ENCODE measurements at regions not wholly inside any gene's neighbourhood (a gene's known extent, or its start where the extent isn't known, plus 50 kb on each side); places are given as distances from the start of the nearest gene placed in this dataset.

DNA sequence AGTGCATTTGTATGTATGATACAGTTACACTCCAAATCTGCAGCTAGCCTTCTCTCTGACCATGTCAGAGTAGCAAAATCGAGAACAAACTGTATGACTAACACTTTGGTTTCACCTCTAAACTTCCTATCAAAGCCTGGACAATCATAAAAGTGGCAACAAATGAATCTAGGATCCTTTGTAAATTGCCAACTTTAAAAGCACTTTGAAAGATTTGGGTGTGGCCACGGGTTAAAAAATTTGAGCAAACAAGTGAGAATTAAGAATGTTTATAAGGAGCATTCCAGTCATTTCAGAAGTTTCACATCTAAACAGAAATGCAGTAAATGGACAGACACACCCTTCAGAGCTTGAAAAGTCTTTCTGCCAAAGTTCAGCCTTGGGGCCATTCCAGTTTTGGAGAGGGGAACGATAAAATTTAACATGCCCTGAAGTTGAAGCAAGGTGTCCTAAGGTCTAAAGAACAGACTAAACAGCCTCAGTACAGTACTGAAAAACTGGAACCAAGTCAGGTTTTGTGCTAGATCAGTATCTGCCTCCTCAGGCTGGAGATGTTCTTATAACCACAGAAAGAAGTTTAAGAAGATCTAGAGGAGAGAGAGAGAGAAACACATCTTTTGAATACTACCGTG is 181.9 kb upstream of the BDNF start:
- H4K20me1 ChIP-seq (ENCODE audit: control insufficient read depth, insufficient read depth, low read depth, low read length), result no peaks in the 10 kb centered on the region
- H3K27me3 ChIP-seq (ENCODE audit: control insufficient read depth, low read length), result peaks cover 6% of the 10 kb centered on the region; the same call in 1 of the 2 replicates
- H3K4me3 ChIP-seq (ENCODE audit: low read length), result no peak overlapping the region
- no peak overlapping the region for H3K4me2 ChIP-seq (ENCODE audit: low read length)
- H3K27ac ChIP-seq (ENCODE audit: low read depth, low read length), result no peak overlapping the region
- TF ChIP-seq CTCF (IDR thresholded peaks at IDR 0.05; ENCODE audit: low read depth, low read length, poor library complexity, severe bottlenecking), result no peak
- no peak for TF ChIP-seq EZH2phosphoT487 (IDR thresholded peaks at IDR 0.05; ENCODE audit: borderline replicate concordance, low read length)
- no peaks in the 10 kb centered on the region; the same call in 1 of the 2 replicates for H3K9me2 ChIP-seq (replicated peaks; ENCODE audit: control insufficient read depth, low read length)
- no peaks in the 10 kb centered on the region for H3K4me1 ChIP-seq (ENCODE audit: control insufficient read depth, low read length)
- no peaks in the 10 kb centered on the region for H3K9me3 ChIP-seq (ENCODE audit: control insufficient read depth, insufficient read depth, low read length)
- H3F3A ChIP-seq (ENCODE audit: control insufficient read depth, insufficient read depth), result no peaks in the 10 kb centered on the region
- no peaks in the 10 kb centered on the region for H3K79me2 ChIP-seq (ENCODE audit: control insufficient read depth, low read length)
- H3K36me3 ChIP-seq (ENCODE audit: control insufficient read depth, low read length), result no peaks in the 10 kb centered on the region

GRCh38 chr11:27875831-27876775 is 175.8 kb upstream of the BDNF start:
- Histone ChIP-seq H3K9me3 (ENCODE audit: control insufficient read depth, insufficient read depth, low read length) (no peaks in the 10 kb centered on the region), H3K36me3 (ENCODE audit: control insufficient read depth, low read length) (no peaks in the 10 kb centered on the region), H4K20me1 (ENCODE audit: control insufficient read depth, insufficient read depth, low read depth, low read length) (no peaks in the 10 kb centered on the region), H3K4me3 (ENCODE audit: low read length) (no peak overlapping the region), H3K4me2 (ENCODE audit: low read length) (no peak overlapping the region), H3K4me1 (ENCODE audit: control insufficient read depth, low read length) (no peaks in the 10 kb centered on the region), H3K9me2 (replicated peaks; ENCODE audit: control insufficient read depth, low read length) (no peaks in the 10 kb centered on the region), H3K27ac (ENCODE audit: low read depth, low read length) (no peak overlapping the region), H3F3A (ENCODE audit: control insufficient read depth, insufficient read depth) (no peaks in the 10 kb centered on the region), H3K79me2 (ENCODE audit: control insufficient read depth, low read length) (no peaks in the 10 kb centered on the region), H3K27me3 (ENCODE audit: control insufficient read depth, low read length) (no peaks in the 10 kb centered on the region)
- TF ChIP-seq EZH2phosphoT487 (IDR thresholded peaks at IDR 0.05; ENCODE audit: borderline replicate concordance, low read length), result no peak
- no peak for TF ChIP-seq CTCF (IDR thresholded peaks at IDR 0.05; ENCODE audit: low read depth, low read length, poor library complexity, severe bottlenecking)

- no peak overlapping the region for H3K27ac ChIP-seq (ENCODE audit: low read depth, low read length)
- no peaks in the 10 kb centered on the region for H3K9me2 ChIP-seq (replicated peaks; ENCODE audit: control insufficient read depth, low read length)
- H3K27me3 ChIP-seq (ENCODE audit: control insufficient read depth, low read length), result no peaks in the 10 kb centered on the region
- no peak for TF ChIP-seq CTCF (IDR thresholded peaks at IDR 0.05; ENCODE audit: low read depth, low read length, poor library complexity, severe bottlenecking)
- no peak for TF ChIP-seq EZH2phosphoT487 (IDR thresholded peaks at IDR 0.05; ENCODE audit: borderline replicate concordance, low read length)
- H3K9me3 ChIP-seq (ENCODE audit: control insufficient read depth, insufficient read depth, low read length), result no peaks in the 10 kb centered on the region
- no peaks in the 10 kb centered on the region for H3F3A ChIP-seq (ENCODE audit: control insufficient read depth, insufficient read depth)
- H3K36me3 ChIP-seq (ENCODE audit: control insufficient read depth, low read length), result no peaks in the 10 kb centered on the region
- no peak overlapping the region for H3K4me2 ChIP-seq (ENCODE audit: low read length)
- no peaks in the 10 kb centered on the region for H3K4me1 ChIP-seq (ENCODE audit: control insufficient read depth, low read length)
- no peaks in the 10 kb centered on the region for H4K20me1 ChIP-seq (ENCODE audit: control insufficient read depth, insufficient read depth, low read depth, low read length)
- H3K4me3 ChIP-seq (ENCODE audit: low read length), result no peak overlapping the region
- H3K79me2 ChIP-seq (ENCODE audit: control insufficient read depth, low read length), result no peaks in the 10 kb centered on the region
These were observed 175.0 kb upstream of the BDNF start for GRCh38 chr11:27874998-27875830.

Measured in DOHH2 (cell line).